A673 (cell line): ENCODE measurements at regions not wholly inside any gene's neighbourhood (a gene's known extent, or its start where the extent isn't known, plus 50 kb on each side); places are given as distances from the start of the nearest gene placed in this dataset.

Experiments used
- BruUV-seq: library from RNA; stranded (reverse); fragments of 400-500 nt; replicated peaks from 2 replicates; lab custom pipeline; 2021; lab: Mats Ljungman, UMichigan
- CTCF ChIA-PET: fragments of 300-600 bp; sonication (Branson Sonifier 250); formaldehyde crosslinking; loops from one replicate; lab custom pipeline; 2022; ENCODE audit warnings: antibody characterized with exemption; lab: Charles Lee
- POLR2A ChIA-PET: fragments of 300-600 bp; sonication (Branson Sonifier 250); formaldehyde crosslinking; loops from one replicate; lab custom pipeline; 2022; ENCODE audit warnings: antibody characterized with exemption; ENCODE audit not compliant: low non-redundant PET; lab: Charles Lee
- DNase-seq: peaks from one replicate; pipeline ENCODE4 v3.0.0-alpha.2; 2015; ENCODE audit warnings: low spot score
- H3K27ac ChIP-seq: fragments of 200-600 bp; sonication (generic); 2 replicates; pipeline ENCODE4 v1.5.1; 2016; ENCODE audit warnings: mixed run types, low read depth, mild to moderate bottlenecking, mixed read lengths, antibody characterized with exemption, low read length; ENCODE audit not compliant: poor library complexity, severe bottlenecking
- H3K27me3 ChIP-seq: fragments of 200-600 bp; sonication (generic); replicated peaks from 2 replicates; pipeline ENCODE4 v1.6.1; 2017; ENCODE audit warnings: mixed run types, low read depth, mild to moderate bottlenecking, mixed read lengths, antibody characterized with exemption, low read length; ENCODE audit not compliant: insufficient read depth, poor library complexity
- H3K36me3 ChIP-seq: fragments of 200-600 bp; sonication (generic); 2 replicates; pipeline ENCODE4 v1.6.1; 2016; ENCODE audit warnings: mixed run types, mild to moderate bottlenecking, mixed read lengths, antibody characterized with exemption, low read length; ENCODE audit not compliant: insufficient read depth, poor library complexity, severe bottlenecking
- H3K4me1 ChIP-seq: fragments of 200-600 bp; sonication (generic); 2 replicates; pipeline ENCODE4 v1.6.1; 2017; ENCODE audit warnings: mixed run types, mild to moderate bottlenecking, mixed read lengths, antibody characterized with exemption, low read length; ENCODE audit not compliant: insufficient read depth, poor library complexity, severe bottlenecking
- H3K4me3 ChIP-seq: fragments of 200-600 bp; sonication (generic); 2 replicates; pipeline ENCODE4 v1.5.1; 2016; ENCODE audit warnings: low read depth, mixed run types, mild to moderate bottlenecking, mixed read lengths, low read length; ENCODE audit not compliant: poor library complexity, severe bottlenecking
- H3K9me3 ChIP-seq: fragments of 200-600 bp; sonication (generic); 2 replicates; pipeline ENCODE4 v1.6.1; 2016; ENCODE audit warnings: mixed run types, low read depth, mild to moderate bottlenecking, mixed read lengths, antibody characterized with exemption, low read length; ENCODE audit not compliant: poor library complexity, severe bottlenecking
- EZH2 ChIP-seq: fragments of 200-600 bp; sonication (generic); IDR thresholded peaks from 2 replicates; pipeline ENCODE4 v1.6.1; 2017; ENCODE audit warnings: borderline replicate concordance, low read depth, mild to moderate bottlenecking, mixed read lengths, antibody characterized with exemption, low read length; ENCODE audit not compliant: poor library complexity, severe bottlenecking
- intact Hi-C: fragments of 100-400 bp; cut with micrococcal nuclease; formaldehyde crosslinking; loops from one replicate; pipeline ENCODE4 v1.10.0; 2022; ENCODE audit not compliant: unreplicated experiment
- TF ChIP-seq, protein P1 (sequence below): fragments of 300-800, 200-600 bp; sonication (generic); conservative IDR thresholded peaks from 2 replicates; pipeline ENCODE4 v1.5.1; 2017; ENCODE audit warnings: low read depth, mild to moderate bottlenecking, antibody characterized with exemption, low read length, moderate library complexity, mixed read lengths

DNA sequence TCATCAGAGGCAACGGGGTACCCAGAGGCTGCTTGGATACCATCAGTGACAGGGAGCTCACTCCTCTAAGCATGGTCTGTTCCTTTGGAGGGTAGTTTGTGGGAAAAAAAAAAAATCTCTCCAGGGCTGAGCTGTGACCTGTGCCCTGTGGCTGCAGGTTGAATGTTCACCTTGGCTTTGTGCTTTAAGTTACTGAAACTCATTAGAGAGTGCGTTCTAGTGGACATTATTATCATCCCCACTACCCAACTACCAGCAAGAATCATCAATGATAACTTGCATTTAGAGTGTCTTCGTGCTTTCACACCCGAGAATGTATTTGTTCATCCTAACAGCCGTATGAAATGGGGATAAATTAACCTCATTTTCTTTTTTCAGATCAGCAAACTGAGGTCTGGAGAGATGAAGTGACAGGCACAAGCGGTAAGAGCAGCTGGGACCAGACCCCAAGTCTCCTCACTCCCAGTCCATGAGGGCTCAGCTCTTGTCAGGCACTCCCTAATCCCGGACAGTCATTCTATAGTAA lies 157.5 kb upstream of the MYCN start:
- Histone ChIP-seq H3K4me1 (no peaks in the 10 kb centered on the region), H3K9me3 (no peaks in the 10 kb centered on the region), H3K27ac (no peak overlapping the region), H3K36me3 (no peaks in the 10 kb centered on the region), H3K27me3 (no peaks in the 10 kb centered on the region), H3K4me3 (no peak overlapping the region)
- CTCF ChIA-PET: no interaction called here
- POLR2A ChIA-PET: no interaction called here
- intact Hi-C loops: no loop called here
- TF ChIP-seq EZH2: no peak
- TF ChIP-seq, protein P1, sequence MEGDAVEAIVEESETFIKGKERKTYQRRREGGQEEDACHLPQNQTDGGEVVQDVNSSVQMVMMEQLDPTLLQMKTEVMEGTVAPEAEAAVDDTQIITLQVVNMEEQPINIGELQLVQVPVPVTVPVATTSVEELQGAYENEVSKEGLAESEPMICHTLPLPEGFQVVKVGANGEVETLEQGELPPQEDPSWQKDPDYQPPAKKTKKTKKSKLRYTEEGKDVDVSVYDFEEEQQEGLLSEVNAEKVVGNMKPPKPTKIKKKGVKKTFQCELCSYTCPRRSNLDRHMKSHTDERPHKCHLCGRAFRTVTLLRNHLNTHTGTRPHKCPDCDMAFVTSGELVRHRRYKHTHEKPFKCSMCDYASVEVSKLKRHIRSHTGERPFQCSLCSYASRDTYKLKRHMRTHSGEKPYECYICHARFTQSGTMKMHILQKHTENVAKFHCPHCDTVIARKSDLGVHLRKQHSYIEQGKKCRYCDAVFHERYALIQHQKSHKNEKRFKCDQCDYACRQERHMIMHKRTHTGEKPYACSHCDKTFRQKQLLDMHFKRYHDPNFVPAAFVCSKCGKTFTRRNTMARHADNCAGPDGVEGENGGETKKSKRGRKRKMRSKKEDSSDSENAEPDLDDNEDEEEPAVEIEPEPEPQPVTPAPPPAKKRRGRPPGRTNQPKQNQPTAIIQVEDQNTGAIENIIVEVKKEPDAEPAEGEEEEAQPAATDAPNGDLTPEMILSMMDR: no peak
- no TSS peak for BruUV-seq
- no peak for DNase-seq

DNA sequence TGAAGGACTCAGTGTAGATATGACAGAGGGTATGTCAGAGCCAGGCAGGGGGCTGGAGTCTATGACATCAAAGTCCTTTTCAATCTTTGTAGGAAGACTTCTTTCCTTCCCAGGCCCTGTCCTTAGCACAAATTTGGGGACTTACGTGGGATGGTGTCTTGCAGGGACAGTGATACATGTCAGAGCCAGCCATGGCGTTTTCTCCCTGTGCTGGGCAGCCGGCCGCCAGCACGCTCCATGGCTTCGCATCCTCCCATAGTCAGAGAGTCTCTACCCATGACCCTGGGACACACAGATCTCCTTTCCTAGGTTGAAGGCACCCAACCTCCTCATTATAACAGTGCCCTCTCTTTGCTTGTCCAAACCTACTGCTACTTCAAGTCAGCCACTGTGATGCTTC lies 156.9 kb upstream of the MYCN start:
- no TSS peak for BruUV-seq
- TF ChIP-seq, protein P1: no peak
- no peak for TF ChIP-seq EZH2
- POLR2A ChIA-PET: no interaction called here
- no peak for DNase-seq
- H3K27ac ChIP-seq: no peak overlapping the region
- H3K36me3 ChIP-seq: no peaks in the 10 kb centered on the region
- intact Hi-C loops: no loop called here
- no peak overlapping the region for H3K4me3 ChIP-seq
- H3K27me3 ChIP-seq: no peaks in the 10 kb centered on the region
- CTCF ChIA-PET: no interaction called here
- no peaks in the 10 kb centered on the region for H3K9me3 ChIP-seq
- H3K4me1 ChIP-seq: no peaks in the 10 kb centered on the region

DNA sequence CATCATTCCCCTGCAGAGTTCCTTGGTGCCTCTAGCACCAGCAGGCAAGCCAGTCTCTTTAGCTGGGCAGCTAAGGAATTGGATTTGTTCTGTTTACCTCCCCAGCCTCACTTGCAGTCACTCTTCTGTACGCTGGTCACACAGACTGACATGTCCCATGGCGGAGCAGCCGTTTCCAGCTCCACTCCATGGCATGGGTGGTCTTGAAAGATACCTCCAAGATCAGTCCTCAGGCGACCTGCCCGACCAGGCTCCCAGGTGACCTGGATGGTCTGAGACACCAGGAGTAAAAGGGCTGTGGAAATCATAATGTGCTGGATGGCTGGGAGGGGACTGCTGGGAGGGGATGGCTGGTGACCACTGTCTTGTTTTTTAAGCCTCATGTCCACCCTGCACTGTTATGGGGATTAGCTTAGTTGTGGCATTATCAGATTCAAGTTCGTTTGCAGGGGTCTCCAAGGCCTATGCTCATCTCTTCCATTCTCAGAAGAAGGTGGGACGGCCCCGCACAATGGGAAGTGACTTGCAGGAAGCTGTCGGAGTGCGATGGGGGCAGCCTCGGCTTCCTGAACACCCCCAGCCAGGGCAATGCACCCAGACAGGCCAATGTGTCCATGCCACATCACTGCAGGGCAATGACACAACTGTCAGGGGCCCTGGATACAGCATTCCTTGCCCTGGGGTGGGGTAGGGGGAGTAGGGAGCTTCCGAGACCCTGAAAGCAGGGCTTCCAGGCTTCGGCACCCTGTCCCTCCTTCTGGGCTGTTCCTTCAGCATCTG lies 156.1 kb upstream of the MYCN start:
- Histone ChIP-seq H3K27me3 (no peaks in the 10 kb centered on the region), H3K27ac (no peak overlapping the region), H3K36me3 (no peaks in the 10 kb centered on the region), H3K4me1 (no peaks in the 10 kb centered on the region), H3K9me3 (no peaks in the 10 kb centered on the region), H3K4me3 (no peak overlapping the region)
- no TSS peak for BruUV-seq
- intact Hi-C loops: no loop called here
- TF ChIP-seq, protein P1: no peak
- no peak for TF ChIP-seq EZH2
- ChIA-PET POLR2A (no interaction called here), CTCF (no interaction called here)
- no peak for DNase-seq
